HG03378 (cell line): ENCODE measurements at regions not wholly inside any gene's neighbourhood (a gene's known extent, or its start where the extent isn't known, plus 50 kb on each side); places are given as distances from the start of the nearest gene placed in this dataset.
"Not testable (repeated sequence)": the region's sequence is repeated elsewhere in the genome, so short reads cannot be mapped to it uniquely, and the experiment has no call there.

Experiments
- ATAC-seq: cut with Tn5 transposase; IDR thresholded peaks from one replicate; pipeline ENCODE4 v1.9.1; 2021; ENCODE audit warnings: mild to moderate bottlenecking, moderate library complexity; ENCODE audit not compliant: unreplicated experiment

DNA sequence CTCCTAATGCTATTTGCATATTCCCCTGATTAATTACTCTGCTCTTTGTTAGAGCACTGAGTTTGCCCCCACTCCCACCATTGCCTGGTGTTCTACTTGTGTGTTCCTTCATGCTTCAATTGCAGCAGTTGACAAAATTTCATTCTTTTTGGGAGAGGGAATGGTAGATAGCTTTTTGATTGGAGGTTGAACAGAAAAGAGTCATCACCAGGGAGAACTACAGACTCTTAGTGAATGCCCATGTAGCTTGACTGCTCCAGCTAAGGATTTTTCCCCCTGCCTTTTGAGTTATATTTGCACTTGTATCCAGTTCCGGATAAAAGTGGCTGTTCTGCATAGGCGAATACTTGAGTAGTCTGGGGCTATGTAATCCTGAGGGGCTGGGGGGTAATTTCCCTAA is 183.9 kb downstream of the ETNK1 start:
- no peak for ATAC-seq

DNA sequence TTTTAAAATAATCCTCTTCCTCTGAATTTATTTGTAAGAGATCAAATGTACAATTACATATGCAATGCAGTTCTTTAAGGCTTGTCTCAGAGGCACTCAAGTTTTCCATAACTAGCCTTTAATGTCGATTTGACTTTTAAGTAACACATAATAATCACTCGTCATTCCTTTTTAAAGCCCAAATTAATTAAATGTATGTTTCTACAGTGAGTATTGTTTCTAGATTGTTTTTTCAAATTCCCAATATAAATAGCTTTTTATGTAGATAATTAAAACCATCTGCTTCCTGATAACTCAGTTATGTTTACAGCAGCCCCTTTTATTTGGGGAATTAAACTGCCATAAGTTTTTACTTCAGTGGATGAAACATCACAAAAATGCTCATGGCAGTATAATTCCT is 185.1 kb downstream of the ETNK1 start:
- no peak for ATAC-seq

DNA sequence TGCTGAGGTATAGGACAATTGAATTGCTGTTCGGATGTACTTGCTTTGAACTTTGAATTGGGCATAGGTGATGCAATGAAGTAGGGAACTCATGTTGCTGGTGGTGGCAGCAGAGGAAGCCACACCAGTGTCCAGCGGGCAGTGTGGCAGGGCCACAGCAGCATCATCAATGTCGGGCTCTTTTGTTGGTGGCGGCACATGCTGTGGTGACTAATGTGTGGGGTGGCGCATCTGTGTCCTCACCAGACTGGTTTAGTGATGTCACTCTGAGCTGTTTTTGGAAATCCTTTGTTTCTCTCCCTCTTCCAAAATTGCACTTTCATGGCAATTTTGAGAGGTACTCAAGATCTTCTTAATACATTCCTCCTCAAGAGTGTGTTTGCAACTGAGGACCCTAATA is 187.6 kb downstream of the ETNK1 start:
- no peak for ATAC-seq

DNA sequence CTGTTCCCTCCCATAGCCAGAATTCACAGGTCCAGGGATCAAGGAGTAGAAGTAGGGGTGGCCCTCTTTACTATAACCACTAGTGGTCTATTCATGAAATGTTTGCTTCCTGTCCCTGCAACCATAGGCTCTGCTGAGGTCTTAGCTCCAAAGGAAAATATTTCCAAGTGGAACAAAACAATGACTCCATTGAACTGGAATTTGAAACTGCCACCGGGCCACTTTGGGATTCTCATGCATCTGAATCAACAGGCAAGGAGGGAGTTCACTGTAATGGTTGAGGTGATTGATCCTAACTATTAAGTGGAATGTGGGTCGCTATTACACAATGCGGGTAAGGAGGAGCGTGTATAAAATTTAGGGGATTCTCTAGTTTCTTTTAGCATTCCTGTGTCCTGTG is 197.0 kb downstream of the ETNK1 start:
- ATAC-seq: no peak

DNA sequence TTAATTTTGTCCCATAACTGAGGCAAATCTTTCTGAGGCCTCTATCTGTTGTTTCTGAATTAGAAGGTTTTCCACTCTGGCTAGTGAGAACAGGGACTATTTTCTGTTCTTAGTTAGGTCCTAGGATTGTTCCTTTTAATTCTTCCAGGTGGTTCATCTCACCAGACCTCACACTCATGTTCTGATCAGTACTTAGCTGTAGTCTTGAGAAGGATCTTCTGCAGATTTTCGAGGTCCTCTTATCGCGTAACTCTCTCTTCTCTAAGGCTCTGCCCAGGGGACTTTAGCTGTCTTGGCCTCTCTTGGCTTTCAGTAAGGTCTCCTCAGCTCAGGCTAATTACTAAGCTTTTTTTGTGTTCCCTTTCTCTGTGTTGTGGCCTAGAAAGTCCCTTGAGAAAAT is 201.1 kb downstream of the ETNK1 start:
- no peak for ATAC-seq

DNA sequence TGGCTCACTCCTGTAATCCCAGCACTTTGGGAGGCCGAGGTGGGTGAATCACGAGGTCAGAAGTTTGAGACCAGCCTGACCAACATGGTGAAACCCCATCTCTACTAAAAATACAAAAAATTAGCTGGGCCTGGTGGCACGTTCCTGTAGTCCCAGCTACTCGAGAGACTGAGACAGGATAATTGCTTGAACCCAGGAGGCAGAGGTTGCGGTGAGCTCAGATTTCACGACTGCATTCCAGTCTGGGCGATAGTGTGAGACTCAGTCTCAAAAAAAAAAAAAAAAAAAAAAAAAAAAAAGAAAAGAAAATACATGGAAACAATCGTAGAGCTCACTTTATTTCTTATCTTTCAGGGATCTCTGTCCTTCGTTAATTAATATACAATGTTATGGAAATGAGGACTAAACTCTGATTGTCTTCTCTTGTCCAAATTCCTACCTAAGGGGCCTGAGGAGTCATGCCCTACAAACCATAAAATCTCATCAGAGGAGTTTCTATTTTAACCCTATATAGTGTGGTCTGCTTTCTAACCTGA is 201.5 kb downstream of the ETNK1 start:
- not testable (repeated sequence) for ATAC-seq

- ATAC-seq: peak; percentile 84
Measured at GRCh38 chr12:22828066-22828465, 203.1 kb downstream of the ETNK1 start.

DNA sequence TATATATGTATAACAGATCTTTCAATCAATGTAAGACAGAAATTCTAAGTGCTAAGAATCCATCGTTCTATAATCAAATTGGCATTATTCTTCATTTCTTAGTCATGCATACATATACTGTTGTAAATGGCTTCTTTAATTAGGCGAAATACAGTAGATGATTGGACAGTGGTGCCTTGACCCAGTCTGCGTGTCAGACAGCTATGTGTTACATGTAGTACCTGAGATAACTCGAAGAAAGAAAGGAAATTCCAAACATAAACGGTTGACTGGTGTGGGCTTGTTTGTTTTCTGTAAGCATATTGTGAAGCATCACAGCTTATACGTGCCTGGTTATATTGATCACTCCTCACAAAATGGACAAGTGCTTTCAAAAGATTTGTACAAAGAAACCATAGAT is 210.5 kb downstream of the ETNK1 start:
- no peak for ATAC-seq

DNA sequence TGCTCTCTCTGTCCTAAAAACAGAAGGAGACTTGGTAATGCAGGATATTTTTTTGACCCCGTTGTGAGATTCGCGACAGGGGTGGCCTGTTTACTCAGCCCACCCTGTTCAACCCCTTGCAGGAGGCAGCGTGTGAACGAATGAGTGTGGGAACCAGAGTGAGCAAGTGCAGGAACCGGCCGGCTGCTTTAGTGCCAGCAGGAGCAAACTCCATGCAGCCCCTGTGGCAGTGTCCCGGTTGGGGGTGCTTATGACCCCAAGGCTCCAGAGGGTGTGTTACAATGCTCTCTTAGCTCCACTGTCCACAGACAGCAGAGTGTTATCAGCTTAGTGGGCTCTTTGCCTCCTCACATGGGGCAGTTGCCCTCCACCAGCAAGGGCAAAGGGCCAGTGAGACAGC is 225.2 kb downstream of the ETNK1 start:
- ATAC-seq: no peak

- ATAC-seq: no peak
Measured at GRCh38 chr12:22851532-22851931, 226.6 kb downstream of the ETNK1 start.

GRCh38 chr12:22855456-22855855 is 230.5 kb downstream of the ETNK1 start:
- no peak for ATAC-seq

DNA sequence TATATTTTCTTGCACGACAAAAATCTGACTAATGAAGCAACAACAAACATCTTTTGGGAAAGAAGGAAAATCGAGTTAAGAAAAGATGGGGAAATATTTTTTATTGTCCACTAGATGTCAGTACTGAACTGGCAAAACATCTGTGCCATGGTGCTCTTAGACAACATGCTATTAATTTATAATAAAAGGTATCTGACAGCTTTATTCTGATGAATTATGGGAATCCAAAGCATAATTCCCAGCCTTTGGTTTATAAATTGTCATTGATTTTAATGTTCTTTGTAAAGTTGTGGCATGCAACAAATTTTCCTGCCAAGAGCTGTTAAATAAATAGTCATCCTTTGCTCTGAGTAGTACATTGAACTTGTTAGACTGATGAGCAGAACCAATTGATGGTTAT is 231.2 kb downstream of the ETNK1 start:
- ATAC-seq: no peak

GRCh38 chr12:22858849-22859570 is 234.0 kb downstream of the ETNK1 start:
- ATAC-seq: no peak

GRCh38 chr12:22860926-22861325 is 236.0 kb downstream of the ETNK1 start:
- ATAC-seq: no peak

GRCh38 chr12:22865822-22866221 is 240.9 kb downstream of the ETNK1 start:
- no peak for ATAC-seq

- no peak for ATAC-seq
Measured at GRCh38 chr12:22866406-22866805, 241.4 kb downstream of the ETNK1 start.

- ATAC-seq: no peak
Measured at GRCh38 chr12:22874151-22874550, 249.2 kb downstream of the ETNK1 start.

DNA sequence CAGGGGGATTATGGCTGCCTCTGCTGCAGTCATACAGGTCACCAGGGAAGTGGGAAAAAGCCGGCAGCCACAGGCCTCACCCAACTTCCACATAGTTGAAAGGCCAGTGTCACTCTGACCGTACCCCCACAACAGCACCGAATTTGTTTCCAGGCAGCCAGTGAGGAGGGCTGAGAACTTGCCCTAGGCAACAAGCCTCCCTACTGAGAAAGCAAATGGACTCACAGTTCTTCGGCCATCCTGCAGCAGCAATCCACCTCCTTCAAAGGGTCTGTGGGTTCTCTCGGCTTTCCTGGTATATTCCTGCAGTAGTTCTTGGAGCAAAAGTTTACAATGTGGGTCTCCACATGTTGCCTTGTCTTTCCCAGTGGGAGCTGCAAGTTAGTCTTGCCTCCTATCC is 251.3 kb downstream of the ETNK1 start:
- no peak for ATAC-seq

DNA sequence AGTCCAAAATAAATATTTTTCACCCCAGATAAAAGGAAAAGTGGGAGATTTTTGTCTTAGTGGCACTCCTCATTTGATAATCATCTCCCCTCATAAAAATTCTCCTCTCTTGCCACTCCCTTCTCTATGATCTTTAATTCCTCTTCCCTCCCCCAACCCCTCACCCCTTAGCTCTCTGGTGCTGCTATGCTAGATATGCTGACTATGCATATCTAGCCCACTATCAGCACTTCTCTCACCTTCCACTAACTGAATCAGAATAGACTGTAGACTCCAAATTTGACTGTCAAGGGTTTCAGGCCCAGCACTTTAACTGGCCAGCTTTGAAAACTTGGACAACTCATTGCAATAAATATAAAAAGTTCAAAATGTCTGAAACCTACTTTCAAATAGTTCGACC is 254.2 kb downstream of the ETNK1 start:
- ATAC-seq: no peak

DNA sequence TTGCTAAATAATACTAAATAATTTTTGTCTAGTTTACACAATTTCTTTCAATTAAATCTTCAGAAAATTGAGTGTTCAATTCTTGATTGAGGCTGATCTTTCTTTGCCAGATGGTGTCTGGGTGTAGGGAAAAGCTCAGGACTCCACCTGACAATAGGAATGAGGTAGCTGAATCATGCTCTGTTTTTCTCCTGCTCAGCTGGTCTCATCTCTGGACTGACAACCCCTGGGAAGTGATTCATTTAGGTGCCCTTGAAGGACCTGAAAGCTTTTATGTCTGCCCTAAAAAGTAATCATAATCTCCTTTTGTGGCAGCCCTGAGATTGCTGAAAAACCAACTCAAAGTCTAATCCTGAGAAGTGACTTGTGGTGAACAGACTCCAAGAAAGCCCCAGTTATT is 255.4 kb downstream of the ETNK1 start:
- ATAC-seq: no peak

DNA sequence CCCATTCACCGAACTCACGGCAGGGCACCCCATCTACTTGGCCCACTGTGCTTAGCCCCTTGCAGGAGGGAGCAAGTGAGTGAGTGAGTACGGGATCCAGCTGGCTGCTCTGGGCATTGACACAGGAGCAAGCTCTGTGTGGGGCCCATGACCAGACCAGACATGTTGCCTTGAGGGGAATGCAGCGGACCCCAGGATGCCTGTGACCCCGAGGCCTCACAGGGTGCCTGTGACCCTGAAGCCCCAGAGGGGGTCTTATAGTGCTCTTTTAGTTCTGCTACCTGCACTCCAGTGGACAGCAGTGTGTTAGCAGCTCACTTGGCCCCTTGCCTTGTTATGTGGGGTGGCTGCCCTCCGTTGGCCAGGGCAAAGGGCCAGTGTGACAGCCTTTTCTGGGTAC is 255.8 kb downstream of the ETNK1 start:
- no peak for ATAC-seq

GRCh38 chr12:22881878-22882385 is 257.0 kb downstream of the ETNK1 start:
- ATAC-seq: no peak

DNA sequence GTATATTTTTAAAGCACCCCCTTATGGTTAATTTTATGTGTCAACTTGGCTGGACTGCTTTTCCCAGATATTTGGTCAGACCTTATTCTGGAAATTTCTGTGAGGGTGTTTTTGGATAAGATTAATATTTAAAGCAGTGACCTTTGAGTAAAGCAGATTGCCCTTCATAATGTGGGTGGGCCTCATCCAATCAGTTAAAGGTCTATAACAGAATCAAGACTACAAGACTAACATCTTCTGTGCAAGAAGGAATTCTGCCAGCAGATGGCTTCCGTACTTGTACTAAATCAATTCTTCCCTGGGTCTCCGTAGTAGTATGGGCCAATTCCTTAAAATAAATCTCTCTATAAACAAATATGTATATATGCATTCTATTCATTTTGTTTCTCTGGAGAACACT is 257.6 kb downstream of the ETNK1 start:
- ATAC-seq: no peak
